Loucy (cell line): ENCODE measurements at regions not wholly inside any gene's neighbourhood (a gene's known extent, or its start where the extent isn't known, plus 50 kb on each side); places are given as distances from the start of the nearest gene placed in this dataset.

ENCODE experiments used
- CTCF ChIP-seq: fragments of 200-600 bp; sonication (generic); conservative IDR thresholded peaks from 2 replicates; pipeline ENCODE4 v1.5.1; 2014; ENCODE audit warnings: mild to moderate bottlenecking, antibody characterized with exemption, low read length
- EZH2phosphoT487 ChIP-seq: fragments of 200-600 bp; IDR thresholded peaks from 2 replicates; pipeline ENCODE4 v1.6.1; 2018; ENCODE audit warnings: antibody characterized with exemption, mild to moderate bottlenecking, moderate library complexity, borderline replicate concordance

GRCh38 chr18:27619090-27619772 is 434.1 kb upstream of the CHST9 start:
- TF ChIP-seq CTCF (no peak), EZH2phosphoT487 (no peak)
